Heart left ventricle (tissue), 16 donors: ENCODE measurements at regions not wholly inside any gene's neighbourhood (a gene's known extent, or its start where the extent isn't known, plus 50 kb on each side); places are given as distances from the start of the nearest gene placed in this dataset.

ENCODE experiments used
- ATAC-seq, 4 donors: fragments of 200-7000 bp; cut with Tn5 transposase; one replicate each; pipeline ENCODE4 v1.9.1; 2020 to 2022; ENCODE audit warnings: moderate library complexity in 4 of 4, mild to moderate bottlenecking in 3 of 4, moderate number of reproducible peaks in 1 of 4
- DNase-seq, 5 donors: peaks; one replicate each; pipeline ENCODE4 v3.0.0-alpha.2; 2020
- H3K27ac ChIP-seq, 12 donors: fragments of 200-600 bp; sonication (generic) in 4 of 12; one replicate each; pipeline versions ENCODE4 v1.5.0 to v1.8.0; 2016 to 2022; ENCODE audit warnings: mild to moderate bottlenecking in 2 of 12
- H3K27me3 ChIP-seq, 9 donors: fragments of 200-600 bp; sonication (generic) in 2 of 9; one replicate each; pipeline versions ENCODE4 v1.5.1 to v1.8.0; 2016 to 2022; ENCODE audit warnings: mild to moderate bottlenecking in 3 of 9
- H3K36me3 ChIP-seq, 9 donors: fragments of 200-600 bp; sonication (generic) in 2 of 9; one replicate each; pipeline versions ENCODE4 v1.5.0 to v1.8.0; 2018 to 2022; ENCODE audit warnings: mild to moderate bottlenecking in 2 of 9
- H3K4me1 ChIP-seq, 12 donors: fragments of 200-600 bp; sonication (generic) in 4 of 12; one replicate each; pipeline versions ENCODE4 v1.5.0 to v1.8.0; 2016 to 2022; ENCODE audit warnings: mild to moderate bottlenecking in 3 of 12
- H3K4me3 ChIP-seq, 12 donors: fragments of 200-600 bp; sonication (generic) in 4 of 12; one replicate each; pipeline versions ENCODE4 v1.5.0 to v1.8.0; 2017 to 2022; ENCODE audit warnings: mild to moderate bottlenecking in 9 of 12, moderate library complexity in 4 of 12
- H3K9me3 ChIP-seq, 12 donors: fragments of 200-600 bp; sonication (generic) in 4 of 12; one replicate each; pipeline versions ENCODE4 v1.5.0 to v1.8.0; 2016 to 2022; ENCODE audit warnings: mild to moderate bottlenecking in 1 of 12
- POLR2A ChIP-seq, 2 donors: fragments of 450-650 bp; IDR thresholded peaks; one replicate each; pipeline ENCODE4 v1.6.1; 2017; ENCODE audit warnings: antibody characterized with exemption in 2 of 2, mild to moderate bottlenecking in 2 of 2, moderate library complexity in 2 of 2
- WGBS, 4 donors: extraction: QIAGEN DNeasy Blood & Tissue Kit in 2 of 4; methylation state at CpG; one replicate each; pipeline versions ENCODE4 v1.1.5 to v1.1.7; 2013 to 2018; 5-methylcytosine and 5-hydroxymethylcytosine counted together
- intact Hi-C, 10 donors: fragments of 100-400 bp; cut with DNase I; formaldehyde crosslinking; loops; one replicate each; pipeline versions ENCODE4 v1.11.1 to v1.14.2; 2022
- TF ChIP-seq, protein P1 (sequence below), 12 donors: fragments of 200-600 bp; sonication (generic) in 4 of 12; IDR thresholded peaks; one replicate each; pipeline versions ENCODE4 v1.5.0 to v1.8.0; 2018 to 2022; ENCODE audit warnings: antibody characterized with exemption in 12 of 12, mild to moderate bottlenecking in 5 of 12
- donor health status: ischemic (EF 13 %, LVEDD 7.1; RV severe dilation, severe dysfunction).
- donor health status: healthy with polysubstance abuse.
- donor health status: DM: no; HTN: yes; CAD: no.
- donor health status: DM: no; HTN: no; CAD: no.
- donor health status: ischemic (EF 25% LVEDD 6.9; RV normal size, moderate dysfunction).
- donor health status: ischemic (EF 25% LVEDD 5.7; RV mildly dilated, moderate dysfunction).
- donor health status: healthy.
- donor health status: DM: yes; HTN: yes; CAD: no.
- donor health status: ischemic (EF 35%, LVEDD 5.7; RV mildly dilated, moderate dysfunction).
- donor health status: nonischemic (EF 11% LVEDD 7.7; RV severe dilation, severe dysfunction).
- donor health status: DM: yes; HTN: yes; CAD: no.
- donor health status: PGD.
- donor health status: ischemic (EF 29% LVEDD 5.4; RV normal size, mild dysfunction).
- donor health status: nonischemic (EF 23%, LVEDD 6.1; RV moderate dilation, normal function).

GRCh38 chr12:93059288-93059687 lies 130.2 kb upstream of the EEA1 start:
- TF ChIP-seq, protein P1, sequence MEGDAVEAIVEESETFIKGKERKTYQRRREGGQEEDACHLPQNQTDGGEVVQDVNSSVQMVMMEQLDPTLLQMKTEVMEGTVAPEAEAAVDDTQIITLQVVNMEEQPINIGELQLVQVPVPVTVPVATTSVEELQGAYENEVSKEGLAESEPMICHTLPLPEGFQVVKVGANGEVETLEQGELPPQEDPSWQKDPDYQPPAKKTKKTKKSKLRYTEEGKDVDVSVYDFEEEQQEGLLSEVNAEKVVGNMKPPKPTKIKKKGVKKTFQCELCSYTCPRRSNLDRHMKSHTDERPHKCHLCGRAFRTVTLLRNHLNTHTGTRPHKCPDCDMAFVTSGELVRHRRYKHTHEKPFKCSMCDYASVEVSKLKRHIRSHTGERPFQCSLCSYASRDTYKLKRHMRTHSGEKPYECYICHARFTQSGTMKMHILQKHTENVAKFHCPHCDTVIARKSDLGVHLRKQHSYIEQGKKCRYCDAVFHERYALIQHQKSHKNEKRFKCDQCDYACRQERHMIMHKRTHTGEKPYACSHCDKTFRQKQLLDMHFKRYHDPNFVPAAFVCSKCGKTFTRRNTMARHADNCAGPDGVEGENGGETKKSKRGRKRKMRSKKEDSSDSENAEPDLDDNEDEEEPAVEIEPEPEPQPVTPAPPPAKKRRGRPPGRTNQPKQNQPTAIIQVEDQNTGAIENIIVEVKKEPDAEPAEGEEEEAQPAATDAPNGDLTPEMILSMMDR (IDR thresholded peaks at IDR 0.05) = no peak
- no peak for TF ChIP-seq POLR2A (IDR thresholded peaks at IDR 0.05)
- intact Hi-C loops = no loop called here
- Histone ChIP-seq H3K9me3 (no peaks in the 10 kb centered on the region), H3K27me3 (no peaks in the 10 kb centered on the region), H3K27ac (peak overlapping the region in 2 of 12 donors; percentile 27 to 82), H3K4me3 (no peak overlapping the region), H3K36me3 (no peaks in the 10 kb centered on the region), H3K4me1 (peaks cover 0 to 30% (median 23%) of the 10 kb centered on the region in 12 donors)
- WGBS, 4 donors = 93 to 100% (median 96%) methylated on average over 2 of the region's 2 CpGs
- DNase-seq (no peak), ATAC-seq (no peak)

- Histone ChIP-seq H3K4me1 (peaks cover 0 to 36% (median 23%) of the 10 kb centered on the region in 12 donors), H3K27ac (peak overlapping the region; percentile 10 to 94 (median 82)), H3K4me3 (no peak overlapping the region), H3K36me3 (no peaks in the 10 kb centered on the region), H3K9me3 (no peaks in the 10 kb centered on the region), H3K27me3 (no peaks in the 10 kb centered on the region)
- no peak for TF ChIP-seq POLR2A (IDR thresholded peaks at IDR 0.05)
- TF ChIP-seq, protein P1 (IDR thresholded peaks at IDR 0.05) = no peak
- no peak for DNase-seq
- WGBS, 4 donors = 60 to 69% (median 66%) methylated on average over 5 of the region's 5 CpGs
- intact Hi-C loops = loop anchor here in 4 of 10 donors (2.0 to 5.0 kb wide), 4 partner anchors 33 to 117 kb away; no protein-coding TSS in a partner anchor
- ATAC-seq = no peak
These were observed 131.0 kb upstream of the EEA1 start for GRCh38 chr12:93059925-93060665.

- Histone ChIP-seq H3K27ac (peak overlapping the region; percentile 62 to 94 (median 82)), H3K4me1 (peaks cover 0 to 40% (median 23%) of the 10 kb centered on the region in 12 donors), H3K27me3 (no peaks in the 10 kb centered on the region), H3K4me3 (peak overlapping the region in 6 of 12 donors; percentile 2 to 35 (median 24)), H3K9me3 (no peaks in the 10 kb centered on the region), H3K36me3 (no peaks in the 10 kb centered on the region)
- TF ChIP-seq, protein P1 (IDR thresholded peaks at IDR 0.05) = peak in 3 of 12 donors; percentile 30 to 32 (median 31)
- TF ChIP-seq POLR2A (IDR thresholded peaks at IDR 0.05) = no peak
- peak in 4 of 5 donors; percentile 39 to 56 (median 48) for DNase-seq
- WGBS, 4 donors = 26 to 34% (median 28%) methylated on average over 8 of the region's 8 CpGs
- intact Hi-C loops = loop anchor here in 5 of 10 donors (1.0 to 5.0 kb wide), 5 partner anchors 34 to 116 kb away; no protein-coding TSS in a partner anchor
- peak; percentile 38 to 75 (median 60) for ATAC-seq
These were observed 131.8 kb upstream of the EEA1 start for GRCh38 chr12:93060666-93061472.
